T-cell (primary cell): ENCODE measurements at regions not wholly inside any gene's neighbourhood (a gene's known extent, or its start where the extent isn't known, plus 50 kb on each side); places are given as distances from the start of the nearest gene placed in this dataset.

ENCODE experiments used
- ATAC-seq, 4 experiments: fragments of 200-7000 bp in 3 of 4; fragments of 150-1000 bp in 1 of 4; cut with Tn5 transposase; replicated peaks in 1 of 4; 1 replicate in 3 of 4; 2 replicates in 1 of 4; pipeline ENCODE4 v1.10.0; 2021; ENCODE audit warnings: moderate library complexity in 3 of 4, mild to moderate bottlenecking in 2 of 4, moderate number of reproducible peaks in 1 of 4
- CTCF ChIA-PET, 2 donors: fragments of 300-600 bp; sonication (Branson Sonifier 250); formaldehyde crosslinking; loops; one replicate each; lab custom pipeline; 2022; ENCODE audit warnings: antibody characterized with exemption in 2 of 2; lab: Charles Lee
- POLR2A ChIA-PET, 2 donors: fragments of 300-600 bp; sonication (Branson Sonifier 250); formaldehyde crosslinking; loops; one replicate each; lab custom pipeline; 2022; ENCODE audit warnings: antibody characterized with exemption in 2 of 2; lab: Charles Lee
- DNase-seq, 35 experiments: peaks; one replicate each; pipeline versions ENCODE4 v3.0.0 to v3.0.0-alpha.2; 2013 to 2023
- H3K27ac ChIP-seq: one replicate; pipeline ENCODE4 v1.5.1; 2013; ENCODE audit warnings: low read length
- H3K27me3 ChIP-seq, 2 experiments: replicated peaks in 1 of 2; 1 replicate in 1 of 2; 2 replicates in 1 of 2; pipeline versions ENCODE4 v1.6.1 to v1.7.0; 2013; ENCODE audit warnings: low read length in 1 of 2, mixed read lengths in 1 of 2; ENCODE audit not compliant: control insufficient read depth in 2 of 2, insufficient read depth in 2 of 2; ENCODE audit errors: extremely low read depth in 1 of 2
- H3K36me3 ChIP-seq, 2 donors: 1 replicate in 1 of 2; 2 replicates in 1 of 2; pipeline versions ENCODE4 v1.6.1 to v1.7.0; 2013; ENCODE audit warnings: low read length in 1 of 2; ENCODE audit not compliant: control insufficient read depth in 2 of 2, insufficient read depth in 1 of 2; ENCODE audit errors: extremely low read depth in 1 of 2
- H3K4me1 ChIP-seq, 2 experiments: 1 replicate in 1 of 2; 2 replicates in 1 of 2; pipeline versions ENCODE4 v1.6.1 to v1.7.0; 2013; ENCODE audit warnings: low read length in 2 of 2, mixed read lengths in 1 of 2; ENCODE audit not compliant: insufficient read depth in 2 of 2, control insufficient read depth in 1 of 2; ENCODE audit errors: extremely low read depth in 1 of 2
- H3K4me3 ChIP-seq, 2 donors: 1 replicate in 1 of 2; 2 replicates in 1 of 2; pipeline versions ENCODE4 v1.5.1 to v1.7.0; 2013; ENCODE audit warnings: mild to moderate bottlenecking in 2 of 2, low read length in 1 of 2, moderate library complexity in 1 of 2; ENCODE audit not compliant: control insufficient read depth in 1 of 2; ENCODE audit errors: extremely low read depth in 1 of 2
- H3K9me3 ChIP-seq: 2 replicates; pipeline ENCODE4 v1.7.0; 2013
- H3K27ac Mint-ChIP-seq, 2 donors: one replicate each; pipeline ENCODE4 v1.8.0; 2020 to 2021; ENCODE audit warnings: mild to moderate bottlenecking in 2 of 2, mixed read lengths in 2 of 2
- H3K27me3 Mint-ChIP-seq, 2 donors: one replicate each; pipeline ENCODE4 v1.8.0; 2021 to 2022; ENCODE audit warnings: mixed read lengths in 2 of 2
- H3K36me3 Mint-ChIP-seq: one replicate; pipeline ENCODE4 v1.8.0; 2021; ENCODE audit warnings: mixed read lengths
- H3K4me1 Mint-ChIP-seq, 3 donors: one replicate each; pipeline ENCODE4 v1.8.0; 2020 to 2022; ENCODE audit warnings: mixed read lengths in 3 of 3, mild to moderate bottlenecking in 1 of 3
- H3K4me3 Mint-ChIP-seq, 3 donors: one replicate each; pipeline ENCODE4 v1.8.0; 2020 to 2022; ENCODE audit warnings: mild to moderate bottlenecking in 3 of 3, mixed read lengths in 3 of 3, moderate library complexity in 3 of 3
- H3K9me3 Mint-ChIP-seq, 3 donors: one replicate each; pipeline ENCODE4 v1.8.0; 2020 to 2022; ENCODE audit warnings: mixed read lengths in 3 of 3
- WGBS: methylation state at CpG from one replicate; pipeline ENCODE4 v1.1.5; 2013; ENCODE audit warnings: missing lambda C conversion rate; ENCODE audit not compliant: insufficient coverage; 5-methylcytosine and 5-hydroxymethylcytosine counted together

GRCh38 chr6:95802978-95803377, 212.8 kb upstream of the FUT9 start:
- POLR2A ChIA-PET, result no interaction called here
- H3K4me1 Mint-ChIP-seq, result no peaks in the 10 kb centered on the region
- H3K9me3 Mint-ChIP-seq, result peaks cover 0 to 5% (median 0%) of the 10 kb centered on the region in 3 donors
- H3K4me3 Mint-ChIP-seq, result no peak overlapping the region
- Histone ChIP-seq H3K4me3 (no peak overlapping the region), H3K4me1 (no peaks in the 10 kb centered on the region), H3K9me3 (no peaks in the 10 kb centered on the region), H3K27ac (no peak overlapping the region), H3K27me3 (no peaks in the 10 kb centered on the region), H3K36me3 (no peaks in the 10 kb centered on the region)
- no peak overlapping the region for H3K27ac Mint-ChIP-seq
- H3K36me3 Mint-ChIP-seq, result no peaks in the 10 kb centered on the region
- DNase-seq (no peak), ATAC-seq (no peak)
- CTCF ChIA-PET, result no interaction called here
- peaks cover 0 to 5% of the 10 kb centered on the region in 2 donors for H3K27me3 Mint-ChIP-seq

GRCh38 chr6:95803889-95804288, 211.9 kb upstream of the FUT9 start:
- POLR2A ChIA-PET, result no interaction called here

DNA sequence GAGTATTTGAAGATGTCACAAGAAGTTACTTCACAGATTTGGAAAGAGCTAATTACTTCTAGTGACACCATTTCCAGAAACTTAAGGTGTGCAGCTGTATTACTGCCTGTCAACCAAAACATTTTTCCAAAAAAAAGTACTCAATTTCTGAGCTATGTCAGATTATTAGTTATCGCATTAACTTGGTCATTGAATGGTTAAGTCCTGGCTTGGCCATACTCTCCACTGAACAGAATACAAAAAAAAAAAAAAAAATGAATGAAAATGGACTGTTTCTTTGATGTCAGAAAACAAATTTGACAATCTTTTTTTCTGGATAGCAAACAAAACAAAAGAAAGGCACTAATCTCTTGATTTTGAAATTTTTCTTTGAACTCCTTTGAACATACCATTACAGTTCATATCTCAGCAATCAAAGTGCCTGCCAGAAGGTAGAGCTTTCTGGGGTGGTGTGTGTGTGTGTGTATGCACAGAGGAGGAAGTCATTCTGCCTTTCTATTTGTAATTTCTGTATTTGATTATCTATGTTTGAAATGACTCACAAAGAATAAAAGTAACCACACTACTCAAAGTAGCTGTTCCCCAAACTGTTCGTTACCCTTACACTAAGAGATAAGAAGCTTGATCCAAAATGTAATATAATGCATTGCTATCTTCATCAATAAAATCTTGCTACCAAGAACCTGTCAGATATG, 210.8 kb upstream of the FUT9 start:
- DNase-seq (no peak), ATAC-seq (no peak)
- Histone ChIP-seq H3K27ac (no peak overlapping the region), H3K36me3 (no peaks in the 10 kb centered on the region), H3K27me3 (no peaks in the 10 kb centered on the region), H3K9me3 (no peaks in the 10 kb centered on the region), H3K4me1 (no peaks in the 10 kb centered on the region), H3K4me3 (no peak overlapping the region)
- Mint-ChIP-seq H3K36me3 (no peaks in the 10 kb centered on the region), H3K27me3 (peaks cover 0 to 5% of the 10 kb centered on the region in 2 donors), H3K27ac (no peak overlapping the region), H3K4me1 (no peaks in the 10 kb centered on the region), H3K9me3 (peaks cover 0 to 8% (median 0%) of the 10 kb centered on the region in 3 donors), H3K4me3 (no peak overlapping the region)
- CTCF ChIA-PET, result no interaction called here
- no CpG with 5 or more reads among the region's 2 CpGs for WGBS
- POLR2A ChIA-PET, result interaction anchor here (0.6 to 0.7 kb wide), 2 partner anchors 35 to 862 kb away, joined by 3 read pairs; no protein-coding TSS in a partner anchor

More at GRCh38 chr6:95803889-95804288, 211.9 kb upstream of the FUT9 start:
- no peak overlapping the region for H3K27ac Mint-ChIP-seq
- Histone ChIP-seq H3K36me3 (no peaks in the 10 kb centered on the region), H3K4me1 (no peaks in the 10 kb centered on the region), H3K4me3 (no peak overlapping the region), H3K27ac (no peak overlapping the region), H3K9me3 (no peaks in the 10 kb centered on the region), H3K27me3 (no peaks in the 10 kb centered on the region)
- H3K36me3 Mint-ChIP-seq, result no peaks in the 10 kb centered on the region
- no peaks in the 10 kb centered on the region for H3K4me1 Mint-ChIP-seq
- CTCF ChIA-PET, result no interaction called here
- DNase-seq (no peak), ATAC-seq (no peak)
- peaks cover 0 to 8% (median 0%) of the 10 kb centered on the region in 3 donors for H3K9me3 Mint-ChIP-seq
- no peak overlapping the region for H3K4me3 Mint-ChIP-seq
- H3K27me3 Mint-ChIP-seq, result peaks cover 0 to 5% of the 10 kb centered on the region in 2 donors

- ChIA-PET POLR2A (no interaction called here), CTCF (no interaction called here)
- Histone ChIP-seq H3K27ac (no peak overlapping the region), H3K36me3 (no peaks in the 10 kb centered on the region), H3K4me1 (no peaks in the 10 kb centered on the region), H3K9me3 (no peaks in the 10 kb centered on the region), H3K27me3 (no peaks in the 10 kb centered on the region), H3K4me3 (no peak overlapping the region)
- no peak overlapping the region for H3K4me3 Mint-ChIP-seq
- ATAC-seq (no peak), DNase-seq (no peak)
- H3K27ac Mint-ChIP-seq, result no peak overlapping the region
- H3K36me3 Mint-ChIP-seq, result no peaks in the 10 kb centered on the region
- H3K4me1 Mint-ChIP-seq, result no peaks in the 10 kb centered on the region
- H3K9me3 Mint-ChIP-seq, result peaks cover 0 to 8% (median 0%) of the 10 kb centered on the region in 3 donors
- peaks cover 0 to 5% of the 10 kb centered on the region in 2 donors for H3K27me3 Mint-ChIP-seq
Observed at GRCh38 chr6:95805699-95806098, 210.1 kb upstream of the FUT9 start.

DNA sequence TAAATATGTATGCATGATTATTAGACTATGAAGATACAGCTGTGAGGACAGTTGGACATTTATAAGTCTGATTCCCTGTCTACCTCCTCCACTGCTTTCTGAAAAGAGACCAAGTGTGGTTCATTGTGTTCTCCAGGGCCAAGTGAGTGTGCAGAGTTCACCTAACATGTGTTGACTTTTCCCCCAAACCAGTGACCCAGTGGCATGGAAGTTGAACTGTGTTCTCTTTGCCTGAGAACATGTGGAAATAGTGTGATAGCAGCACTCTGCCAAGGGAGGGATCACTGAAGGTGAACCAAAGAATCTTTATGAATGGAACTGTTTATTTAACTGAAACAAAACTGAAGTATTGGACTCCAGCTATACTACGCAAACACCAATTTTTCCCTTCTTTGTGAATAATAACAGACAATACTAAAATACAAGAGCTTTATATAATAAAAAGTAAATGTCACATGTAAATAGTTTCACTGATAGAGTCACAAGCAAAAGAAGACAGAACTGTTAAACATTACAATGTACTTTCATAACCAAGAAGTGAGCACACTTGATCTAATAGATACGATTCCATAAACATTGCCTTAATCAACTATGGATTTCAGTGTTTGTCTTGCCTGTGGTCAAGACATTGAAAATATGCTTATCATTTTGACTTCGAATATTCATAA, 200.3 kb upstream of the FUT9 start:
- Mint-ChIP-seq H3K27me3 (no peaks in the 10 kb centered on the region), H3K4me1 (no peaks in the 10 kb centered on the region), H3K27ac (no peak overlapping the region), H3K9me3 (peaks cover 0 to 7% (median 0%) of the 10 kb centered on the region in 3 donors), H3K4me3 (no peak overlapping the region), H3K36me3 (no peaks in the 10 kb centered on the region)
- ChIA-PET POLR2A (no interaction called here), CTCF (no interaction called here)
- ATAC-seq (no peak), DNase-seq (no peak)
- H3K4me3 ChIP-seq, result no peak overlapping the region
- H3K4me1 ChIP-seq, result no peaks in the 10 kb centered on the region
- no peaks in the 10 kb centered on the region for H3K9me3 ChIP-seq
- WGBS, result no CpG with 5 or more reads among the region's 3 CpGs
- no peak overlapping the region for H3K27ac ChIP-seq
- H3K27me3 ChIP-seq, result no peaks in the 10 kb centered on the region
- no peaks in the 10 kb centered on the region for H3K36me3 ChIP-seq

DNA sequence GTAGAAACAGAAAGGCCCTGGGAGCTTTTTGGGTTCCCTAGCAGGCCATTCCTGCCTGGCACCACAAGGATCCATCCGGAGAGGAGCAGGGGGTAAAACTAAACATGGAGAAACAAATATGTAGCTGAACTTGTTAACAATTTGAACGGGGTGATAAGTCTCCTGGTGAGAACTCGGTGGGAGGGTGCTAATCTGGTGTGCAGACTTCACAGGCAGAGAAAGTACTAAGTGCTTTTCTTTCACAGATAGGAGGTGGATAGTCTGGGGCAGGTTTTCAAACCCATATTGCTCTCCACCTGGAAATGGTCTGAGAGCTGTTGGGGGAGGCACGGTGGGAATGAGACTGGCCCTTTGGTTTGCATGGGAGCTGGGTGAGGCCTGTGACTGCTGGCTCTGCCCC, 196.3 kb upstream of the FUT9 start:
- no peaks in the 10 kb centered on the region for H3K4me1 ChIP-seq
- ChIA-PET POLR2A (no interaction called here), CTCF (no interaction called here)
- H3K4me3 ChIP-seq, result no peak overlapping the region
- Mint-ChIP-seq H3K27ac (no peak overlapping the region), H3K4me1 (no peaks in the 10 kb centered on the region), H3K4me3 (no peak overlapping the region), H3K36me3 (no peaks in the 10 kb centered on the region), H3K9me3 (peaks cover under 1 to 7% (median 4%) of the 10 kb centered on the region in 3 donors), H3K27me3 (no peaks in the 10 kb centered on the region)
- no peak for ATAC-seq
- no peaks in the 10 kb centered on the region for H3K36me3 ChIP-seq
- no peak for DNase-seq
- 57% methylated on average over 3 of the region's 4 CpGs for whole genome bisulfite sequencing
- no peak overlapping the region for H3K27ac ChIP-seq
- no peaks in the 10 kb centered on the region for H3K27me3 ChIP-seq
- H3K9me3 ChIP-seq, result no peaks in the 10 kb centered on the region
